ENCODE measurements at regions not wholly inside any gene's neighbourhood (a gene's known extent, or its start where the extent isn't known, plus 50 kb on each side); places are given as distances from the start of the nearest gene placed in this dataset.

- POLR2A ChIA-PET = interaction anchor here (0.8 to 1.0 kb wide), 2 partner anchors 142 to 161 kb away, joined by 3 read pairs; no protein-coding TSS in a partner anchor
- peak; percentile 80 for FAIRE-seq
- TF ChIP-seq HNRNPLL (IDR thresholded peaks at IDR 0.05; ENCODE audit: low read depth, low read length, poor library complexity, severe bottlenecking) = no peak
- TF ChIP-seq ELF4 (CRISPR knock-in tag; IDR thresholded peaks at IDR 0.05) = no peak
- no peak for TF ChIP-seq ZNF76 (CRISPR knock-in tag; IDR thresholded peaks at IDR 0.05; ENCODE audit: borderline replicate concordance)
- no peak for TF ChIP-seq SAFB2 (IDR thresholded peaks at IDR 0.05; ENCODE audit: borderline replicate concordance, low read depth, low read length, severe bottlenecking)
- no peak for TF ChIP-seq ZNF3 (CRISPR knock-in tag; IDR thresholded peaks at IDR 0.05)
- TF ChIP-seq CTCF (IDR thresholded peaks at IDR 0.05 in 2 of 3, conservative IDR thresholded peaks at IDR 0.05 in 1 of 3; ENCODE audit: insufficient read depth in 2 of 3, low read depth in 1 of 3, low read length in 3 of 3) = peak; percentile 34 to 73 (median 43); a peak in 4 of 6 replicates
- TF ChIP-seq TARDBP (IDR thresholded peaks at IDR 0.05) = no peak
- TF ChIP-seq ZNF778 (CRISPR knock-in tag; IDR thresholded peaks at IDR 0.05) = no peak
- no peak for TF ChIP-seq ARNT (IDR thresholded peaks at IDR 0.05)
- TF ChIP-seq DPF2 (IDR thresholded peaks at IDR 0.05) = 0 out of 2 replicates have a peak, but pooled peaks have one; percentile 17
- no peak for TF ChIP-seq DDX20 (tag; IDR thresholded peaks at IDR 0.05; ENCODE audit: low read depth)
- 0 out of 2 replicates have a peak, but pooled peaks have one; percentile 3 for TF ChIP-seq SPI1 (IDR thresholded peaks at IDR 0.05; ENCODE audit: borderline replicate concordance, low read depth, low read length)
- TF ChIP-seq ZNF217 (CRISPR knock-in tag; IDR thresholded peaks at IDR 0.05) = no peak
- no peak for TF ChIP-seq GTF2F1 (IDR thresholded peaks at IDR 0.05; ENCODE audit: low read depth, low read length)
- no peak for TF ChIP-seq CBX2 (IDR thresholded peaks at IDR 0.05; ENCODE audit: insufficient read depth, low read length, poor library complexity, severe bottlenecking)
- no peak for TF ChIP-seq PHB2 (IDR thresholded peaks at IDR 0.05; ENCODE audit: low read depth)
- TF ChIP-seq SMAD4 (CRISPR knock-in tag; conservative IDR thresholded peaks at IDR 0.05) = peak; percentile 45
- no peak for TF ChIP-seq HINFP (tag; conservative IDR thresholded peaks at IDR 0.05; ENCODE audit: low read depth)
- no peak for TF ChIP-seq USF2 (CRISPR knock-in tag; IDR thresholded peaks at IDR 0.05)
- no peak for TF ChIP-seq ZC3H11A (IDR thresholded peaks at IDR 0.05; ENCODE audit: low read depth, low read length)
- no peak for TF ChIP-seq POLR2B (IDR thresholded peaks at IDR 0.05; ENCODE audit: low read depth, partially characterized antibody)
Measured at GRCh38 chr10:22854935-22855421, 72.9 kb upstream of the ARMC3 start.

More at GRCh38 chr10:22854935-22855421, 72.9 kb upstream of the ARMC3 start:
- 16% methylated on average over 4 of the region's 4 CpGs for WGBS (ENCODE audit: insufficient coverage, low coverage, missing lambda C conversion rate)
- Histone ChIP-seq H3K9ac (ENCODE audit: insufficient read depth in 1 of 2, low read depth in 2 of 2, low read length in 2 of 2) (no peak overlapping the region; a peak in 1 of 4 replicates), H3K9me3 (replicated peaks; ENCODE audit: control insufficient read depth, insufficient read depth, low read depth, low read length) (no peaks in the 10 kb centered on the region), H3K4me3 (no peak overlapping the region), H3K4me2 (ENCODE audit: insufficient read depth, low read length) (peak overlapping the region; percentile 32; the same call in 1 of the 2 replicates), H3K27ac (ENCODE audit: extremely low read depth, low read depth, low read length) (no peak overlapping the region), H3K36me3 (ENCODE audit: control insufficient read depth, insufficient read depth, low read length) (no peaks in the 10 kb centered on the region), H4K20me1 (replicated peaks; ENCODE audit: control insufficient read depth, insufficient read depth, low read length) (no peaks in the 10 kb centered on the region), H3K79me2 (ENCODE audit: control insufficient read depth, insufficient read depth, low read length) (no peaks in the 10 kb centered on the region), H3K27me3 (ENCODE audit: control insufficient read depth in 2 of 2, insufficient read depth in 2 of 2, low read length in 2 of 2) (no peaks in the 10 kb centered on the region), H3K9me1 (ENCODE audit: control insufficient read depth, insufficient read depth, low read length) (no peaks in the 10 kb centered on the region), H2AFZ (ENCODE audit: low read depth, low read length) (peak overlapping the region; percentile 74), H3K4me1 (replicated peaks in 1 of 2; ENCODE audit: control insufficient read depth in 2 of 2, insufficient read depth in 2 of 2, low read length in 2 of 2) (peaks cover 0 to 25% of the 10 kb centered on the region in 2 experiments; a peak in 3 of 5 replicates)
- CTCF ChIA-PET (ENCODE audit: low intra/inter-chr PET ratio) = interaction anchor here (0.9 kb wide), 1 partner anchor 8 kb away, joined by 3 read pairs; no protein-coding TSS in a partner anchor
- no TSS peak for BruUV-seq (replicated peaks)
- intact Hi-C loops (cut with micrococcal nuclease) = loop anchor here (2.0 to 10.0 kb wide), 4 partner anchors 38 to 283 kb away; partner anchors contain the start of gene PIP4K2A
- peak; percentile 93 for ATAC-seq
- DNase-seq (ENCODE audit: extremely low read depth in 1 of 4, low spot score in 3 of 4) = peak in 2 of 4 experiments; percentile 61 to 65
- in situ Hi-C loops (cut with MboI) = no loop called here
